Activated CD8-positive, alpha-beta memory T cell treated with anti-CD3 and anti-CD28 coated beads for 48 hours (primary cell): ENCODE measurements at regions not wholly inside any gene's neighbourhood (a gene's known extent, or its start where the extent isn't known, plus 50 kb on each side); places are given as distances from the start of the nearest gene placed in this dataset.

ENCODE experiments used
- DNase-seq, 3 experiments: peaks; one replicate each; pipeline ENCODE4 v3.0.0-alpha.2; 2020; ENCODE audit warnings: low read depth in 2 of 3, low spot score in 2 of 3

DNA sequence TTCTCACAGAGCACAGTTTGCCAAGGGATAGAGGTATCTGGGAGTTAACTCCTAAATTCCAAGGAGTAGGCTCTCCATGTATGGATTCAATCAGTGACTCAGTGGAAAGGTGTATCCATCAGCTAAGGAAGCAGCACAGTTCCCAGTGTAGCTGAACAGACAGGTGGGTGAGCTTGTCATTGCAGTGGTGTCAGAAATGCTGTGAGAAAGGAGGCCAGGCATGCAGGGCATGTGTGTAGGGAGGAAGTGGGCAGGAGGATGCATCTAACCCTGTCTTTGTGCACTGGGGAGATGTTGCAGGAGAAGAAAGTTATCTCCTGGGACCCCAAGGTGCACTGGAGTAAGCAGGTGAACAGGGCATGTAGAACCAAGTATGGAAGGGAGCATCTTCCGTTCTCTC is 539.0 kb downstream of the VRK1 start:
- no peak for DNase-seq

DNA sequence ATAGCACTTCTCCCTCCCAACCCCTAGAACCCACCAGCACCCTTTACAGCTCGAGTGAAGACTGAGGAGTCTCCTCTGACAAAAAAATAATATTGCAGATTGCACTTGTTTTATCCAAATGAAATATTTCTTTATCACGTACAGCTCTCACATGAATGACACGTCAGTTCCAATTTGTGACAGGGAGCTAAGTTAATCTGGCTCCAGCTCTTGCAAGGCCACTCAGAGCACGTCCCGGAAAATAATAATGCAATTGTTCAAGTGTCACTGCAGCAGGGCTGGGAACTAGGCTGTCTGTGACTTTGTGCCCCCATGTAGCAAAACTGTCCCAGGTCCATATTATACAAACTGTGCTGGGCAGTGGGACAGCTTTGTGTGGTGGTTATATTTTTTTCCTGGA is 539.6 kb downstream of the VRK1 start:
- DNase-seq = no peak

DNA sequence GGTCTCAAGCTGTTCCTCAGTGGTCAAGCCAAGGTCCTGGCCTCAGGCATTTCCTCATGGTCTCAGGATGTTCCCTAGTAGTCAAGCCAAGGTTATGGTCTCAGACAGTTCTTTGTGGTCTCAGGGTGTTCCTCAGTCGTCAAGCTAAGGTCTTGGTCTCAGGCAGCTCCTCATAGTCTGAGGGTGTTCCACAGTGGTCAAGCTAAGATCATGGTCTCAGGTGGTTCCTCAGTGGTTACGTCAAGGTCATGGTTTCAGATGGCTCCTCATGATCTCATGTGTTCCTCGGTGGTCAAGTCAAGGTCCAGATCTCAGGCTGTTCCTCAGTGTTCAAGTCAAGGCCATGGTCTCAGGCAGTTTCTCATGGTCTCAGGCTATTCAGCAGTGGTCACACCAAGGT is 540.1 kb downstream of the VRK1 start:
- DNase-seq = no peak

DNA sequence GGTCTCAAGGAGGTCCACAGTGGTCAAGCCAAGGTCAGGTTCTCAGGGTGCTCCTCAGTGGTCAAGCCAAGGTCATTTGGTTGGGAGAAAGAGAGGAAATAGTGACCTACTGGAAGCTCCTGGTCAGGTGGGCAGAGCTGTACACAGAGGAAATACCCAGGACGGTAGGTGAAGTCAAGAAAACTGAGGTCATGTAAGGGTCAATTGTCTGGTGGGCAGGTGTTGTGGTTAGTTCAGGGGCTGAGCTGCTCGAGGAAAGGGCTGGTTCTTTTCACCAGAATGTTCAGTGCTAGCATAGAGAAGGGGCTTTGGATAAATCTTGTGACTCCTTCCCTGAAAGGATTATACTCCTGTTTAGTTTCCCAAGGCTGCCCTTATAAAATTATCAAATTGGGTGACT is 540.5 kb downstream of the VRK1 start:
- DNase-seq = no peak

DNA sequence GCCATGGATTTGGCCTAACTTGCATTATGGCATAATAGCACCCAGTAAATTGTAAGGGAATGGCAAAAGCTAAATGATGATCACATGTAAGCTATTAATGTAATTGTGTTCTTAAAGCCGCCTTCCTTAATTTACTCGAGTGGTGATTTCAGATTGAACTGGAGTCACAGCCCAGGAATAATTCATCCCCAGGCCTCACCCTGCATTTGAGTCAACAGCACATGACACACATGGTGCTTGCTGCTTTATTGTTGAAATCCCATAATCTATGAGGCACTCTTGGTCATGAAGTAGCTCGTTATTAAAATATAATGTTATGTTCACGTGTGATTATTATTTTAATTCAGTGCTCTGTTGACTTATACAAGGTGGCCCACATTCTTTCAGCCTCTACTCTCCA is 547.5 kb downstream of the VRK1 start:
- no peak for DNase-seq

DNA sequence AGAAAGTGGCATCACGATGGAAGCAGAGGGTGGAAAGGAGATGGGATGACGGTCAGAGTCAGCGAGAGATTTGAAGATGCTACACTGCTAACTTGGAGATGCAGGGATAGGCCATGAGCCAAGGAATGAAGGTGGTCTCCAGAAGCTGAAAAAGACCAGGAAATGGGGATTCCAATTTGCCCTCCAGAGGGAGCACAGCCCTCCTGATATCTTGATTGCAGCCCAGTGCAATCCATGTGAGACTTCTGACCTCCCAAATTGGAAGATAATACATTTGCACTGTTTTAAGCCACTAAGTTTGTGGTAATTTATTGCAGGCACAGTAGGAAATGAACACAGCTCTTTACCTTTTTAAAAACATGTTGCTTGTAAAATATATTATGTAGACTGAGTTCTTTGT is 549.5 kb downstream of the VRK1 start:
- DNase-seq = no peak

DNA sequence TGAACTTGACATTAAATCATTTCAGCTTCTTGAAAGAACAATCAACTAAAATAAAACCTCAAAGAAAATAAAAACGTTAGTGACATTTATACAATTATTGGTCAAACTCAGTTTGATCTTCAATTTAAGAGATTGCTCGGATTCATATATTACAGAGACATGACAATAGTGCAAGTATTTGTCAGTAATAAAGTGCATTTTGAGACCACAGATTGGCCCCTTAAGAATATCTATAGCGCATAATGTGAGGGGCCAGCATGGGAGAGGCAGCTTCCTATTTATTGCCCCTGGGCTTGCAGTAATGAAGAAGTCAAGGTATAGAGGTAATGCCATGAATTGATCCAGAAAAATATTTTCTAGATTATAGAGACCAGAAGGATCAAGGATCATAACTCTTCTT is 552.3 kb downstream of the VRK1 start:
- no peak for DNase-seq

DNA sequence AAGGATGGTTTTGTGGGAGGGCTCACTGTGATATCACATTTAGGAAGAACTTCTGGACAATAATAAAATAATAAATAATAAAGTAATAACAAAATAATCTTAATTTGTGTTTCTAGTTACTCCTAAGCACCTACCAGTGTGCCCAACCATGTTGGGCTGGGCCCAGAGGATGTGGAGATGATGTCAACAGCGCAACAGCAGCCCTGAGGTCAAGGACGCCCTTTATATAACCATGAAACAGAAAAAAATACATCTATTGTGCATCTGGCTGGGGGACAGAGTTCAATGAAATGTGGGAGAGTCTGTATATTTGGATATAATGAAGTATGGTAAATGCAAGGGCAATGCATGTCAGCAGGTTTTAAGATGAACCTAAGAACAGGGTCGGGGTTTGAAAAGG is 552.8 kb downstream of the VRK1 start:
- DNase-seq = no peak

DNA sequence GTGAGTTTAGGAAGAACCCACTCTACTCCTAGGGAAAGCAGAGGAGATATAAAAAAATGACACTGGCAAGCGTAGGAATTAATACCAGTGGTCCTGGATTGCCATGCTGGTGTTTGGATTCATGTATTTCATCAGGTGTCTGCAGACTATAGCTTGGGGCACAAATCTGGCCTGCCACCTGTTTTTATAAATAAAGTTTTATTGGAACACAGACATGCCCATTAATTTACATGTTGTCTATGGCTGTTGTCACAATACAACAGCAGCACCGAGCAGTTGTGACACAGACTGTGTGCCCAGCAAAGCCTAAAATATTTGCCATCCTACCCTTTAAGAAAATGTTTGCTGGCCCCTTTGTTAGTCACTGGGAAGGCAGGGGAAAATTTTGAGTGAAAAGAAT is 553.2 kb downstream of the VRK1 start:
- DNase-seq = no peak

DNA sequence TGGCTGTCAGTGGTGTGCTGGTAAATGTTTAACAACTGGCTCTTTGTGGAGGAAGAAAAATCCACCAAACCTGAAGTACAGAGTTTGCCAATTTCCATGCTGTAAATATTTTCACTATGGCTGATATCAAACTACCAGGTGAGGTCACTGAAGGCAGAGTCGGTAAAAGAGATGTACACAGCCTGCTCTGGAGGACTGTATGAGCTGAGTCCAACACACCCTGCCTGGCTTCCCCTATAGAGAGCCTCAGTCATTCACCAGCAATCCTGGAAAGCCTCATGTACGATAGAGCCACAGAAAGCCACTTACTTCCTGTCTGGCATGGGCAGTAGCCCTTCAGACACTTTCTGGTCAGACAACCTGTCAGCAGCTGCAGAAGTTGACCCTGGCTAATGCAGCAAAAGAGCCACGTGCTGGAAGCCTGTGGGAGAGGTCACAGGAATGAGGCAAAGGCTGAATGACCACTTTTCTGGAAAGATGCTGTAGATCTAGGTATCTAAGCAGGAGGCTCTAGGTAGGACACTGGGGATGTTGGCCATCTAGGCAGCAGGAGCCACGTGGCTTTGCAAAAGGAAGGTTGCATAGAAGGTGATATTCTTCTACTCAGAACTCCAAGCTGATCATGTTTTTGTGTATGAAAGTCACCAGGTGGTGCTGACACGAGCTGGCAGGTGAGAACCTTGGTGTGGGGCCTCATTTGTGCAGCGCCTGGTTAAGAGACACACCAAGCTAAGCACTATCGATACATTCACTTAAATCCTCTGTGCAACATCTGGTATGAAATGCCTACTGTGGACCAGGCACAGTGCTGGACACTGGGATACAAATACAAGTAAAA is 553.9 kb downstream of the VRK1 start:
- no peak for DNase-seq

DNA sequence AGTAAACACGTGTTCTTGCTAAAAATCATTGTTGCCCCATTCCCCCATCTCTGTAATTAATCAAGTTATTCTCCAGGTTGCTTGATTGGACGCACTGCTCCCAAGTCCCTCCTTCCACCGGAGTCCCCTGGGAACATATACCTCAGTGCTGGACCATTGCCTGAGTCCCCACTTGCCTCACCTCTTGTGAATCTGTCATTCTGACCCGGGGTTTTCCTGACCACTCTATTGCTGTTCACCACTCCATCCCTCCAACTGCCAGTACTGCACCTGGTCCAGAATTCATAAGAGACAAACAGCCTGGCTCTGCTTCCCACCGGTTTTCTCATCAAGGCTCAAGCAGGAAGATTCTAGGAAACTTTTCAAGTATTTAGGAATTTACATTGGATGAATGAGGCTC is 555.9 kb downstream of the VRK1 start:
- no peak for DNase-seq

DNA sequence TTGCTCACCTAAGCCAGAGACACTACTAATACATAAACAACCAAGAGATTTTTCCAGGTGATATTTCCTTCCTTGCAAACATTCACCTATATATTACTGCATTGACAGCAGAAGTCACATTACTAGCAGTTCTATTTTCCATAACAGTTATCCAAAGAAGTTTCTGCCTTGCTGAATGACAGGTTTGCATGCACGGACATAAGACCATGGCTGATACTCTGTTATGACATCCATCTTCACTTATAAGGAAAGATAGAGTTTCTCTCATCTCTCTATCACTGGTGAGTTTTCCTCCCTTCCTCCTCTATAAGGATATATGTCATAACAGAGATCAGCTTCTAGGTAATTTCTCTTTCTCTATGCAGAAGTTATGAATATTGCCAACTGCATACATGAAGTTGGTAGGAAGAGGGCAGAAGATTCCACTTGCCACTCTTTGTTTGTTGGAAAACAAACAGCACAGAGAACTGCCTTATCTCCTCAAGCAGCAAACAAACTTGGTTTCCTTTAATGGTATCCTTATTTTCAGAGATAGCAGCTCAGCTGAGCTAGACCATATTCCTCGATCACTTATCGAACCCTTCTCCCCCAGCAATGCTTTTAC is 557.0 kb downstream of the VRK1 start:
- no peak for DNase-seq

DNA sequence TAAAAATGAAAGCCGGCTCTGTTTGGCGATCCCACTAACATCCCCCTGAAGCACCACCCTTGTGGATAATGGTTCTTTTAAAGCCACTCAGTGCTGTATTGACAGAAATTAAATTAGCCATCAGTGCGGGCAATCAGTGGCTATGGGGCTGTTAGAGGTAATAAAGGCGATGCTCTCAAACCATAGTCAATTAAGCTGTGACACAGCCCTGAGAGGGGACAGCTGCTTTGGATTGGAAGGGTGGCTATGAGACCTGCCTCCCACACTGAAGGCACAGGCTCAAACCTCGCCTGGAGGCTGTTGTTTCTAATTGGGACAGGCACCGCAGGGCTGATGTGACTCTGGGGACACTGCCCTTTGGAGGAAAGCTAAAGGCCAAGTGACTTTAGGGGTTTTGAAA is 562.2 kb downstream of the VRK1 start:
- DNase-seq = no peak

DNA sequence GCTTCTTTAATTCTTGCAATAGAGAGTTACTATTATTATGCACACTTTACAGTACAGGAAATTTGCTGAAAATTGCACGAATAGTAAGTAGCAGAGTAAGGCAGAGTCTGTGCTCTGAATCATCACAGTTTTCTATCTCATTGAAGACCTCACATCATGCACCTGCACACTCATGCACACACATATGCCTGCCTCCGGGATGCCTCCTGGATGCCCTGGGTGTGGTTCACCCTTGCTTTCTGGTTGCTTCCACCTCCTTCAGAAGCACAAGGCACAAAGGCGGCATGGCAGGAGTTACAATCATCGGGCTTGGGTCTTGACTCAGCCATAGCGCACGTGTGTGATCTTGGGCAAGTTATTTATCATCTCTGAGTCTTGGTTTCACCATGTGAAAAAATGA is 564.0 kb downstream of the VRK1 start:
- no peak for DNase-seq

DNA sequence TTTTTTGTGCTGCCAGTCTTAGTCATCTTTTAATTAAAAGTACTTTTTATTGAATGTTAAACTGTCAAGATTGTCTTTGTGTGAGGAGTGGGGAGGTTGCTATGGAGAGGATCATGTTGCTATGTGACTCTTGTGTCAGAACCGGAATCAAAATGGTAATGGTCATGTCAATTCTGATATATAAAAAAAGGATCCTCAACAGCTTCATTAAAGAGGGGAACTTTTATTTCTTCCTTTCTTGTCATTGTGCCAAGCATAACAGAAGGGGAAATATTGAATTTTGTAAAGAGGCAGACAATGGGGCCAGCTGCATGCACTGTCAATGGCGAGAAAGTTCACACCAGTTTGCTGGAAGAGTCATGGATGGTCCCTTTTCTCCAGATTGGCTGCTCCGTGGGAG is 564.8 kb downstream of the VRK1 start:
- no peak for DNase-seq

DNA sequence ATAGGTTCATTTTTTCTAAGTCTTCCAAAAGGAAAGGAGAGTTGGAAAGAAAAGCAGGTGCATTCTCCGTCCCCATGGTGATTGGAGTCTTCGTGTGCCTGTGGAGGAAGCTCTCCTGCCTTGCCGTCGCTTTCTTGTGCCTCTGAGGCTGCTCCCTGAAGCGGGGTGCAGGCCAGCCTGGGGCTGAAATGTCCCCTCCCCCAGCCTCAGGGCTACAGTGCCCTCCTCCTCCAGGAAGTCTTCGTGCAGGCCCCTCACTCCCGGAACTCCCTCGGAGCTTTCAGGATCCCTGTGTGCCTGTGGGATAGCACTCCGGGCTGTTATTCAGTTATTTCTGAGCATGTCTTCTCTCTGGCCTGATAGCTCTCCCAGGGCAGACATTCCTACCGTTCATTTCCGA is 569.2 kb downstream of the VRK1 start:
- no peak for DNase-seq

DNA sequence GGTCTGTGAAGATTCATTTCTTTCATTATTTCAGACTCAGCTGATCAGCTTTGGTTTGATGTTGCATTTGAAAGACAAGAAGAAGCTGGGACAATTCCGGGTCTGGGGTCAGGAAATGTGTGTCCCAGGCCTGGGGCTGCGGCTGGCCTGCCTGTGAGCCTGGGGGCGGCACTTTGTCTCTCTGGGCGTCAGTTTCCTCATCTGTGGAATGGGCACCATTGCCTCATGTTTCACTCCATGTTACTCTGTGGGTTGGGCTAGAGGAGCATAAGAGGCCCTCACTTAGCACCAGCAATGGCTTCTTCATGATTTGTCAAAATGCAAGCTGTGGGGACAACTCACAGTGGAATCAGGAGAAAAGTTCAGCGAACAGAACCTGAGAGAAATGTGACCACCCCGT is 570.1 kb downstream of the VRK1 start:
- DNase-seq = no peak

DNA sequence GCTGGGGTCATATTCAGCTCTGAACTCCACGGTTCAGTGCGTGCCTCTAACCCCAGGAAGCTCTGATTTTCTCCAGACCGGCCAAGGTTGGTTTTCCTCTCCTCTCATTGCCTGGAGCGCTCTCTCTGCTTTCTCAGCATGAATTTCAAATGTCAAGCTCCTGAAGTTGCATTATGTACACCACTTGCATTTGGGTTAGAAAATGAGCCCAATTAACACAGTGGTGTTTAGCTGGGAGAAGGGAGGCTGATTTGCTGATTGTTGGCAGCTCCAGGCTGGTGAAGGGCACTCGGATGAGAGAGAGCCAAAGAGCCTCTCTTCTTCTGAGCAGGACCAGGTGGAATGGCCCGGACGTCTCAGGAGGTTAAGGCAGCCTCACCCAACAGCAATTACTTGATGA is 570.9 kb downstream of the VRK1 start:
- no peak for DNase-seq

DNA sequence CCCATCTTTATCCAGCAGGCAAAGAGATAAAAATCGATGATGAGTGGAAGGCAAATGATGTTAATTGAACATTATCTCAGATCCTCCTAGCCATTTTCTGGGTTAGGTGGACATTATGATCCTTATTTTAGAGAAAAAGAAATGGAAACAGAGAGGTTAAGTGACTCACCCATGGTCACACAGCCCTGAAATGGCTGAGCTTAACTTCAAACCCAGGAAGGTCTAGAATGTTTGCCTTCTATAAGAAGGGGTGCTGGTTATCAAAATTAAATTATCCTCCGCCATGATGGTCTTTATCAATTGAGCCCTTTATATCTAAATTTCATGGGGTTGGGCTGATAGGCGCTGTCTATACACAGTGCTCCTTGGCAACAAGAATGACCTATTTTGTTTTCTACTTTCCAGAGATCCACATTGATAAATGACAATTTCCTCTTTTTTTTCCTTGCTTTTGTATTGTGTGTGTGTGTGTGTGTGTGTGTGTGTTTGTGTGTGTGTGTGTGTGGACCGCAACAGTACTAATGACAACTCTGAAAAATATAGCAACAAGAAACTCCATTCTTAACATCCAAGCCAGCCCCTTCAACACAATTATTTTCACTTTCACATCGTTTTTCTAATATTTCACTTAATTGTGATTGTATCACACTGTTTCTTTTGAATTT is 571.9 kb downstream of the VRK1 start:
- no peak for DNase-seq

DNA sequence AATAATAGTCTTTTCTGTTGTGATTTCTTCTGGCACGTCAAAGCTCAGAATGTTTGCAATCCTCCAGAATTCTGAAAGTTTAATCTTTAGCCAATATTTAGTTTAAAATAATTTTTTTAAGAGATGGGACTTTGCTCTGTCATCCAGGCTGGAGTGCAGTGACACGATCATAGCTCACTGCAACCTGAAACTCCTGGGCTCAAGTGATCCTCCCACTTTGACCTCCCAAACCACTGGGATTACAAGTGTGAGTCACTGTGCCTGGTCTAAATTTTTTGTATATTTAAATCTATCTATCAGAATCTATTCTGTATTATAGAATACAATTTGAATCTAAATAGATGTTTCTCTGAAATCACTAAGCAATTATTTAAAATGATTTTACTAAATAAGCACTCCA is 572.7 kb downstream of the VRK1 start:
- no peak for DNase-seq

DNA sequence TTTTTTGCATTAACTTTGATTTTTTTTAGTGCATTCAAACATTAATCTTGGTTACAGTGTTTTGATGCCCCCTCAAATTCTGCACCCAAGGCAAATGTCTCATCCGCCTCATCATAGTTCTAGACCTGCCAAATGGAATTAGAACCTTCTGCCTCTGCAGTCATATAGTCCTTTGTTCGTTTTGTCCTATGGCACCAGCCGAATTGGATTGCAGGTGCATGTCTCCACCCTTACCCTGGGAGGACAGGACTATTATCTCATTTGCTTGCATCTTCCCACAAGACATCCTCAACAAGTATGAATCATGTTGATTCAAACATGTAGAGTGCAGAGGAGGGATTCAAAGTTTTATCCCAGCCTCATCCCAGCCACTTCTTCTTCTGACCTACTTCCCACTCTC is 579.1 kb downstream of the VRK1 start:
- no peak for DNase-seq

DNA sequence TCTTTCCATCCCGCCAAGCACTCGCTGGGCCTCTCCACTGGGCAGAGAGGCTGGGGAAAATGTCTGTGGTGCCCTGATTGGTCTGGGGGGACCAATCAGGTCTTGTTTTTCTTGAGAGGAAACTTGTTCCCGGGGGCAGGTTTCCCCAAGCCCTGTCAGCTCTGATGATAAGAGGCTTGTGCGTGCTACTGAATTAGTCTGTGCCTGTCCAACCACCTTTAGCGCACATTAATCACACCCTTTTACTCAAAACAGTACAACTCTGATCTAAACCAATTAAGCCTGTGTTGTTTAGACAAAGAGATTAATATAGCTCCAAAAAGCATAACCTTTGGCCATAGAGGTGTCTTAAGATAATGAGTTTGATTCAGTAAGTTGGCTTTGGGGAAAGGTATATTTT is 580.4 kb downstream of the VRK1 start:
- no peak for DNase-seq

DNA sequence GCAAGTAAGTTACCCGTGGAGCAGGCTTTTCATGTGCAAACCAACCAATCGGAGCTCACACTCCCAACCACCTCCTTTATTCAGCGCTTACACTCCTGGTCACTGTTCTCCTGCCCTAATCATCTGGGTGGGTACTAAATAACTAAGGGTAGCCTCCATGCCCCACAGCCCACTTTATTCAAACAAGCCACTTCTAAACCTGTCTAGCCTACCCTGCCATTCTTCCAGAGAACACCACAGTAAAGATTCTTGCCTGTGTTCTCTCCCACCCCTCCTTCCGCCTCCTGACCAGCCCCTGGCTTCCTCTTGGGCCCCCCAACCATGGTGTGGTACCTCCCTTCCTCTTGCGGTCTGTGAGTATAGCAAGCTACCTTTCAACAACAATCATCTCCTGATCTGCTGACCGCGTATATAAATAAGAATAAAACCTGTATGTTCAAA is 581.9 kb downstream of the VRK1 start:
- DNase-seq = no peak
